ENCODE measurements at regions not wholly inside any gene's neighbourhood (a gene's known extent, or its start where the extent isn't known, plus 50 kb on each side); places are given as distances from the start of the nearest gene placed in this dataset.

- Histone ChIP-seq H4K20me1 (no peaks in the 10 kb centered on the region), H3K4me2 (no peak overlapping the region), H3K27me3 (no peaks in the 10 kb centered on the region), H3K9ac (no peak overlapping the region), H3K4me3 (no peak overlapping the region), H3K9me3 (no peaks in the 10 kb centered on the region), H3K36me3 (no peaks in the 10 kb centered on the region), H3K27ac (no peak overlapping the region), H3K4me1 (no peaks in the 10 kb centered on the region)
- no peak for TF ChIP-seq Cebpa-rat (IDR thresholded peaks at IDR 0.05)
Observed at GRCh38 chr3:174424656-174425055, 434.5 kb upstream of the NAALADL2 start.

GRCh38 chr3:174425422-174425821 is 433.7 kb upstream of the NAALADL2 start:
- no peaks in the 10 kb centered on the region for H3K9me3 ChIP-seq
- TF ChIP-seq Cebpa-rat (IDR thresholded peaks at IDR 0.05) = no peak

DNA sequence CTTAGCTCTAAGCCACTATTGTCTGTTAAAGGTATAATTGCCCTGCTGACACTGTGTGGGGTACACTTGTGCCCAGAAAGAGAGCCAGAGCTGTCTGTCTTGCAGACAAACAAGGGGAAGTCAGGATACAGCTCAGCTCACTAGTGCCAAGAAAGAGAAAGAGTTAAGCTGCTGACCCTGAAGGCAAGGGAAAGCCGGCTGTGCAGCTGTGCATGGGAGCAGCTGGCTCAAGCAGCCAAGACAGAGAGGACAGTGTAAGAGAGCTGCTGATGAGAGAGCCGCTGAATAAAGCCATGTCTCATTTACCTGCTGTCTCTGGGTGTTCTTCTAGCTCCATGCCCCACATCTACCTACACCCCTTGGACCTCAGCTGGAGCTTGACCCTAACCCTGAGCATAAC is 428.1 kb upstream of the NAALADL2 start:
- Histone ChIP-seq H3K9ac (no peak overlapping the region), H4K20me1 (no peaks in the 10 kb centered on the region), H3K4me2 (no peak overlapping the region), H3K36me3 (no peaks in the 10 kb centered on the region), H3K27me3 (no peaks in the 10 kb centered on the region), H3K9me3 (no peaks in the 10 kb centered on the region), H3K4me1 (no peaks in the 10 kb centered on the region), H3K27ac (no peak overlapping the region), H3K4me3 (no peak overlapping the region)
- no peak for TF ChIP-seq Cebpa-rat (IDR thresholded peaks at IDR 0.05)

More at GRCh38 chr3:174425422-174425821, 433.7 kb upstream of the NAALADL2 start:
- Histone ChIP-seq H3K9ac (no peak overlapping the region), H3K36me3 (no peaks in the 10 kb centered on the region), H3K4me2 (no peak overlapping the region), H4K20me1 (no peaks in the 10 kb centered on the region), H3K27ac (no peak overlapping the region), H3K4me3 (no peak overlapping the region), H3K27me3 (no peaks in the 10 kb centered on the region), H3K4me1 (no peaks in the 10 kb centered on the region)

- no peaks in the 10 kb centered on the region for H3K4me1 ChIP-seq
- no peak overlapping the region for H3K4me2 ChIP-seq
- H3K27me3 ChIP-seq = no peaks in the 10 kb centered on the region
- no peaks in the 10 kb centered on the region for H3K36me3 ChIP-seq
- no peak overlapping the region for H3K4me3 ChIP-seq
- no peak overlapping the region for H3K9ac ChIP-seq
- H3K9me3 ChIP-seq = no peaks in the 10 kb centered on the region
- no peaks in the 10 kb centered on the region for H4K20me1 ChIP-seq
- TF ChIP-seq Cebpa-rat (IDR thresholded peaks at IDR 0.05) = no peak
- H3K27ac ChIP-seq = no peak overlapping the region
Observed at GRCh38 chr3:174431717-174432116, 427.4 kb upstream of the NAALADL2 start.

DNA sequence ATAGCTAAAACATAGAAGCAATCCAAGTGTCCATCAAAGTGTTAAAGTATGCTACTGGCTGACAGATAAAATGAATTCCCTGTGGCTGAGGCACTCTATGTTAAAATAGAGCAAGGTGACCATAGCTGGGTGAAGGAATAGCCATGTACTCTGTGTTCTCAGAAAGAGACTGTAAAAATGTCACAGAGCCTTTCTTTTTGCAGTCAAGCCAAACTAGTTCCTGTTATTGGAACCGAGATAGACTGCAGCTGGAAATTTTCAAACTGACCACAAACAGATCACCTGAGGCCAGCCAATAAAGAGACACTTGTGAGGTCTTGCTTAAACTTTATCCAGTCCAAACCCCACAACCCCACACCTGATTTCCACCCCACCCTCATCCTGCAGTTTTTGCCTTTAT is 422.8 kb upstream of the NAALADL2 start:
- no peak overlapping the region for H3K27ac ChIP-seq

DNA sequence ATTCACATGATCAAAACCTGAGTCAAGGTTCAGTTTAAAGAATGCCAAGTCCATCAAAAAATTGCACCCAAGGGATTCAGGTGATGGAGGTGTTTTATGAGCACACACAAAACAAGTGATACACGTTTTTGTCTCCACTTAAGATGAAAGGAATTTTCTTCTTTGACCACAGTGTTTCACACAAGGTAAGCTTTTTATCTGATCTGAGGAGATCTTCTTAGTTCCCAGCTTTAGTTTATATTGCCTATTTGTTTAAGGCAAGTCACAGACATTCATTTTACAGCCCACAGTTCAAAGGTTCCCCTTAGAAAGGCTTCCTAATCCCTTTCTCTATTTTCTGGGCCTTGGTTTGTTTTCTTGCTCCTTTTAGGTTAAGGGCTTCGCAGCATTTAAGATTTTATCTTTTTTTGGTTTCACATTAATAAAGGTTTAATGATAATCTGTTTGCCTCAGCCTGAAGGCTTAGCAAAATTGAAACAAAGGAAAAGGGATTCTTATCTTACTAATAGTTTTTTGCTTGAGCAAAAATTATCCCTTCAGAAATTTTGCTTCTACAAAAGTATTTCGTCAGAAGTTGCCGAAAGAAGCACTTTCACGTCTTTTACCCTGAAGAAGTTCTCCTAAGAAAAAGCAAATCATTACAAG is 420.5 kb upstream of the NAALADL2 start:
- Histone ChIP-seq H3K27me3 (peaks cover 9% of the 10 kb centered on the region; the same call in 1 of the 2 replicates), H3K27ac (no peak overlapping the region), H3K9me3 (no peaks in the 10 kb centered on the region), H3K4me1 (peaks cover 20% of the 10 kb centered on the region), H3K36me3 (no peaks in the 10 kb centered on the region), H3K4me2 (no peak overlapping the region), H3K9ac (no peak overlapping the region), H4K20me1 (no peaks in the 10 kb centered on the region), H3K4me3 (no peak overlapping the region)
- TF ChIP-seq Cebpa-rat (IDR thresholded peaks at IDR 0.05) = no peak

More for the DNA sequence above, 422.8 kb upstream of the NAALADL2 start:
- Histone ChIP-seq H3K9ac (no peak overlapping the region), H3K36me3 (no peaks in the 10 kb centered on the region), H4K20me1 (no peaks in the 10 kb centered on the region), H3K27me3 (peaks cover 9% of the 10 kb centered on the region; the same call in 1 of the 2 replicates), H3K4me3 (no peak overlapping the region), H3K9me3 (no peaks in the 10 kb centered on the region), H3K4me2 (no peak overlapping the region), H3K4me1 (peaks cover 10% of the 10 kb centered on the region)
- no peak for TF ChIP-seq Cebpa-rat (IDR thresholded peaks at IDR 0.05)

DNA sequence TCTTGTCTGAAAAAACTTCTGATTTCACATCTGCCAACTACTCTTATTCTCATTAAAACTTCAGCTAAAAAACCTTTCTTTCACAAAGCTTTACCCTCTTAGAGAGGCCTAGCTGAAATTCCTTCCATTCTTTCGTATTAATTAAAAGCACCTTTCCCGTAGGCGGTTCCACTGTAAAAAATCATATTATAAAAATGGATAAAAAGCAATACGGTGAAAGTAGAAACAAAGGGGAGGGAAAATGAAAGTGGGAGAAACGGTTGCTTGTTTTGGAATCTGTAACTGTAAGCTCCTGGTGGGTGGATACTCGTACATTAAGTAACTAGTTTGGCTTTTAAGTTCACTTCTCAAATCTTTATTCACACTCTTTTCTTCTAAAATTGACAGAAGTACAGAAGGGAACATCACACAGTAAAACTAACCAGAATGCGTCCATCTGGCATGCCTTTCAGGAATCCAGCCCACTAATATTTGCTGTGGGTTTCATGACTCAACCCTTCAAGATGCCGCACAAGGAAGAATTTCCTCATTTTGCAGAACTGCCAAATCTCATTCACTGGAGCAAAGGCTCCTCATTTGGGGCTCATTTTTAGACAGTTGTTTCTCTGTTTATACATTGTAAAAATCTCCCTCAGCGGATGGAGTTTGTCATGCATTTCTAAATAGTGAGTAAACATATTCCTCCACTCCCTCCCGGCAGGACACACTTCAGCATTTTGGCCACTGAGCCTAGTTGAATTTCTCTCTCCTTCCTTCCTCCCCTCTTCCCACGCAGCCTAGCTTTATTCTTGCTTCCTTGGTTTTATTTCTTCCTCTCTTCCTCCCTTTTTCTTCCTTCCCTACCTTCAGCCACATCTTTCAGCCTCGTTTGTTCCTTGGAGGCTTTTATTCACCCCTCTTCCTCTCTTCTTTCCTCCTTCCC is 419.5 kb upstream of the NAALADL2 start:
- H3K27ac ChIP-seq = no peak overlapping the region
- H3K4me2 ChIP-seq = peak overlapping the region; percentile 91
- peaks cover 9% of the 10 kb centered on the region; the same call in 1 of the 2 replicates for H3K27me3 ChIP-seq
- no peak overlapping the region for H3K9ac ChIP-seq
- peak overlapping the region; percentile 80 for H3K4me3 ChIP-seq
- H3K36me3 ChIP-seq = no peaks in the 10 kb centered on the region
- TF ChIP-seq Cebpa-rat (IDR thresholded peaks at IDR 0.05) = no peak
- peaks cover 20% of the 10 kb centered on the region for H3K4me1 ChIP-seq
- H4K20me1 ChIP-seq = no peaks in the 10 kb centered on the region
- no peaks in the 10 kb centered on the region for H3K9me3 ChIP-seq

DNA sequence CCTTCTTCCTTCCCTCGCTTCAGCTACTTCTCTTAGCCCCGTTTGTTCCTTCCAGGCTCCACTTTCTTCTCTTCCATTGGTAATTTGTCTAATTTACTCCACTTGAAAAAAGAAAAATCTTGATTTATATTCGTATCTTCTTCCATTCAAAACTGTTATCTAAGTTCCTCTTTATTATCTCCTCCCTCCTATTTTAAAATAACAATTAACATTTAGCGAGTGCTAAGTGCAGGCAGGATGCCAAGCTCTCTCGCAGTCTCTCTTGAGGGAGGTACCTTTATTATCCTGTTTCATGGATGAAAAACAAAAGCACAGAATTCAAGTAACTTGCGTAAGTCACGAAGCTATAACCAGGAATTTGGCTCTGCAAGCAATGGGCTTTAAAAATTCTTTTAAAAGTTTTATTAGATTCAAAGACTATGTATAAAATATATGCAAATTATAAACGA is 418.9 kb upstream of the NAALADL2 start:
- H3K27me3 ChIP-seq = peaks cover 9% of the 10 kb centered on the region; the same call in 1 of the 2 replicates
- no peaks in the 10 kb centered on the region for H3K9me3 ChIP-seq
- peaks cover 20% of the 10 kb centered on the region for H3K4me1 ChIP-seq
- no peaks in the 10 kb centered on the region for H3K36me3 ChIP-seq
- peak overlapping the region; percentile 80 for H3K4me3 ChIP-seq
- H3K27ac ChIP-seq = no peak overlapping the region
- H4K20me1 ChIP-seq = no peaks in the 10 kb centered on the region
- peak overlapping the region; percentile 86; the same call in 1 of the 2 replicates for H3K9ac ChIP-seq
- no peak for TF ChIP-seq Cebpa-rat (IDR thresholded peaks at IDR 0.05)
- peak overlapping the region; percentile 91 for H3K4me2 ChIP-seq

GRCh38 chr3:174440741-174441587 is 418.2 kb upstream of the NAALADL2 start:
- peak overlapping the region; percentile 80 for H3K4me3 ChIP-seq
- peak overlapping the region; percentile 86 for H3K9ac ChIP-seq
- peaks cover 20% of the 10 kb centered on the region for H3K4me1 ChIP-seq
- no peak for TF ChIP-seq Cebpa-rat (IDR thresholded peaks at IDR 0.05)
- peaks cover 9% of the 10 kb centered on the region; the same call in 1 of the 2 replicates for H3K27me3 ChIP-seq
- peak overlapping the region; percentile 91 for H3K4me2 ChIP-seq
- no peaks in the 10 kb centered on the region for H4K20me1 ChIP-seq
- H3K36me3 ChIP-seq = no peaks in the 10 kb centered on the region
- no peaks in the 10 kb centered on the region for H3K9me3 ChIP-seq
- peak overlapping the region; percentile 84 for H3K27ac ChIP-seq

Measured in BLaER1 (cell line).